ENCODE measurements at regions not wholly inside any gene's neighbourhood (a gene's known extent, or its start where the extent isn't known, plus 50 kb on each side); places are given as distances from the start of the nearest gene placed in this dataset.

- no peak for TF ChIP-seq FOXM1 (IDR thresholded peaks at IDR 0.05; ENCODE audit: borderline replicate concordance, low read depth)
- no peak for TF ChIP-seq ZBTB7A (IDR thresholded peaks at IDR 0.05; ENCODE audit: low read depth)
- no peak for TF ChIP-seq TCF12 (IDR thresholded peaks at IDR 0.05; ENCODE audit: low read depth)
- no peak for TF ChIP-seq CREB1 (IDR thresholded peaks at IDR 0.05; ENCODE audit: low read depth)
- no peak for TF ChIP-seq RAD21 (IDR thresholded peaks at IDR 0.05; ENCODE audit: low read depth)
- no peak for TF ChIP-seq CEBPB (IDR thresholded peaks at IDR 0.05)
- TF ChIP-seq USF1 (IDR thresholded peaks at IDR 0.05) = no peak
- no peak for TF ChIP-seq TAF1 (IDR thresholded peaks at IDR 0.05; ENCODE audit: low read depth)
- no peak for TF ChIP-seq NFIC (IDR thresholded peaks at IDR 0.05)
These were observed 639.0 kb upstream of the ATXN8OS start for GRCh38 chr13:69468624-69469023.

- TF ChIP-seq NFIC (IDR thresholded peaks at IDR 0.05) = no peak
- no peak for TF ChIP-seq RAD21 (IDR thresholded peaks at IDR 0.05; ENCODE audit: low read depth)
- TF ChIP-seq CEBPB (IDR thresholded peaks at IDR 0.05) = no peak
- no peak for TF ChIP-seq ZBTB7A (IDR thresholded peaks at IDR 0.05; ENCODE audit: low read depth)
- no peak for TF ChIP-seq EGR1 (IDR thresholded peaks at IDR 0.05)
- no peak for TF ChIP-seq USF1 (IDR thresholded peaks at IDR 0.05)
- TF ChIP-seq CREB1 (IDR thresholded peaks at IDR 0.05; ENCODE audit: low read depth) = no peak
- TF ChIP-seq REST (IDR thresholded peaks at IDR 0.05; ENCODE audit: low read depth) = no peak
- no peak for TF ChIP-seq YY1 (IDR thresholded peaks at IDR 0.05; ENCODE audit: low read depth)
- TF ChIP-seq TEAD4 (IDR thresholded peaks at IDR 0.05) = no peak
- TF ChIP-seq EP300 (IDR thresholded peaks at IDR 0.05; ENCODE audit: borderline replicate concordance) = no peak
- no peak for TF ChIP-seq TCF12 (IDR thresholded peaks at IDR 0.05; ENCODE audit: low read depth)
- no peak for TF ChIP-seq TAF1 (IDR thresholded peaks at IDR 0.05; ENCODE audit: low read depth)
- no peak for TF ChIP-seq FOXM1 (IDR thresholded peaks at IDR 0.05; ENCODE audit: borderline replicate concordance, low read depth)
These were observed 646.2 kb upstream of the ATXN8OS start for GRCh38 chr13:69461397-69461796.

GRCh38 chr13:69459346-69459745, 648.3 kb upstream of the ATXN8OS start:
- no peak for TF ChIP-seq RAD21 (IDR thresholded peaks at IDR 0.05; ENCODE audit: low read depth)
- no peak for TF ChIP-seq ZBTB7A (IDR thresholded peaks at IDR 0.05; ENCODE audit: low read depth)
- no peak for TF ChIP-seq YY1 (IDR thresholded peaks at IDR 0.05; ENCODE audit: low read depth)
- no peak for TF ChIP-seq FOXM1 (IDR thresholded peaks at IDR 0.05; ENCODE audit: borderline replicate concordance, low read depth)
- TF ChIP-seq CREB1 (IDR thresholded peaks at IDR 0.05; ENCODE audit: low read depth) = no peak
- no peak for TF ChIP-seq REST (IDR thresholded peaks at IDR 0.05; ENCODE audit: low read depth)
- no peak for TF ChIP-seq NFIC (IDR thresholded peaks at IDR 0.05)
- no peak for TF ChIP-seq EGR1 (IDR thresholded peaks at IDR 0.05)
- TF ChIP-seq CEBPB (IDR thresholded peaks at IDR 0.05) = no peak
- TF ChIP-seq EP300 (IDR thresholded peaks at IDR 0.05; ENCODE audit: borderline replicate concordance) = no peak
- no peak for TF ChIP-seq TEAD4 (IDR thresholded peaks at IDR 0.05)
- no peak for TF ChIP-seq TCF12 (IDR thresholded peaks at IDR 0.05; ENCODE audit: low read depth)
- TF ChIP-seq TAF1 (IDR thresholded peaks at IDR 0.05; ENCODE audit: low read depth) = no peak
- no peak for TF ChIP-seq USF1 (IDR thresholded peaks at IDR 0.05)
- no peak for TF ChIP-seq MAX (IDR thresholded peaks at IDR 0.05)

GRCh38 chr13:69458013-69458412, 649.6 kb upstream of the ATXN8OS start:
- no peak for TF ChIP-seq EGR1 (IDR thresholded peaks at IDR 0.05)
- TF ChIP-seq FOXM1 (IDR thresholded peaks at IDR 0.05; ENCODE audit: borderline replicate concordance, low read depth) = no peak
- no peak for TF ChIP-seq RAD21 (IDR thresholded peaks at IDR 0.05; ENCODE audit: low read depth)
- TF ChIP-seq ZBTB7A (IDR thresholded peaks at IDR 0.05; ENCODE audit: low read depth) = no peak
- no peak for TF ChIP-seq USF1 (IDR thresholded peaks at IDR 0.05)
- TF ChIP-seq MAX (IDR thresholded peaks at IDR 0.05) = no peak
- TF ChIP-seq YY1 (IDR thresholded peaks at IDR 0.05; ENCODE audit: low read depth) = no peak
- no peak for TF ChIP-seq TAF1 (IDR thresholded peaks at IDR 0.05; ENCODE audit: low read depth)
- no peak for TF ChIP-seq TCF12 (IDR thresholded peaks at IDR 0.05; ENCODE audit: low read depth)
- TF ChIP-seq CREB1 (IDR thresholded peaks at IDR 0.05; ENCODE audit: low read depth) = no peak
- no peak for TF ChIP-seq NFIC (IDR thresholded peaks at IDR 0.05)
- TF ChIP-seq REST (IDR thresholded peaks at IDR 0.05; ENCODE audit: low read depth) = no peak
- no peak for TF ChIP-seq CEBPB (IDR thresholded peaks at IDR 0.05)
- TF ChIP-seq TEAD4 (IDR thresholded peaks at IDR 0.05) = no peak
- no peak for TF ChIP-seq EP300 (IDR thresholded peaks at IDR 0.05; ENCODE audit: borderline replicate concordance)
